Prostate gland (tissue), 2 donors: ENCODE measurements at regions not wholly inside any gene's neighbourhood (a gene's known extent, or its start where the extent isn't known, plus 50 kb on each side); places are given as distances from the start of the nearest gene placed in this dataset.

ENCODE experiments used
- CTCF ChIP-seq, 4 experiments: fragments of 200-600 bp in 2 of 4; fragments of 450-650 bp in 2 of 4; sonication (generic) in 2 of 4; IDR thresholded peaks; 1 replicate in 3 of 4; 2 replicates in 1 of 4; pipeline ENCODE4 v1.5.1; 2016 to 2019; ENCODE audit warnings: antibody characterized with exemption in 4 of 4, mild to moderate bottlenecking in 2 of 4, moderate library complexity in 2 of 4
- POLR2A ChIP-seq: fragments of 450-650 bp; IDR thresholded peaks from one replicate; pipeline ENCODE4 v1.6.1; 2016; ENCODE audit warnings: antibody characterized with exemption, mild to moderate bottlenecking
- POLR2AphosphoS5 ChIP-seq: sonication (generic); formaldehyde crosslinking; IDR thresholded peaks from one replicate; pipeline ENCODE4 v1.6.1; 2017; ENCODE audit warnings: antibody characterized with exemption

GRCh38 chr7:32219416-32219815 is 149.2 kb upstream of the PDE1C start:
- no peak for TF ChIP-seq POLR2A
- no peak for TF ChIP-seq CTCF (IDR thresholded peaks at IDR 0.05)
- TF ChIP-seq POLR2AphosphoS5, result no peak
